Left lobe of liver (tissue), 2 donors: ENCODE measurements at regions not wholly inside any gene's neighbourhood (a gene's known extent, or its start where the extent isn't known, plus 50 kb on each side); places are given as distances from the start of the nearest gene placed in this dataset.
A peak's percentile ranks its signal among the peaks of the same experiment; 100 is the strongest.

ENCODE experiments used
- ATAC-seq: fragments of 200-7000 bp; cut with Tn5 transposase; one replicate; pipeline ENCODE4 v1.9.1; 2020; ENCODE audit warnings: mild to moderate bottlenecking, moderate library complexity
- DNase-seq: peaks from one replicate; pipeline ENCODE4 v3.0.0-alpha.2; 2020; ENCODE audit warnings: low spot score
- donor health status: DM: no; HTN: no; CAD: no; lungs with moderate emphysema.
- donor health status: DM: no; HTN: yes; CAD: no.

DNA sequence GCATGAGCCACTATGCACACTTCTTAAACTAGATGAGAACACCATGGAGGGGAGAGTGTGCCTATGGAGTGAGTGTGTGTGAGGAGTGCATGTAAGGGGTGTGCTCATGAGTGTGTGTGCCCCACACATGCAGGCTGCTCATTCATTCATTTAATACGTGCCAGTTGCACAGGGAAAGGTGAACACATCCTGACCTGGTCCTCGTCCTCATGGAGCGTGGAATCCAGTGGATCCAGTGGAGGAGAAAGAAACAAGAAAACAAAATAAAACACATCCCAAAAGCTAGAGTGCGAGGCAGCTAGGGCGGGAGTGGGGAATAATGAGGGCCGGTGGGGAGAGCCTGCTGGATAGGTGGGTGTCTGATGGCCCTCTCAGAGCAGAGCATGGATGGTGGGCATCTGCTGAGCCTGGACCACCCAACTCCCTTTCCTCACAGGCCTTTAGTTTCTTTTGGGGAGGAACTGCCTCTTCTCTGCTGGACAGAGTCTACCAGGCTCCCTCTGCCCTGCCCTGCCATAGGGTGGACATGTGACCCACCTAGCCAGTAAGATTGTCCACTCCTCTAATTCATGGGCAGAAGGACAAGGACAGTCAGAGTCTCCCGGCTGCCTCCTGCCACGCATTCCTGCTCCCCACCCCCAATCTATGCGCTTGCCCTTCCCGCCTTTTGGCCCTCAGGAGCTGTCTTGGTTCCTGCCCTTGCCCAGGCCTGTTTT lies 204.3 kb downstream of the RAB11FIP4 start:
- DNase-seq (no peak), ATAC-seq (no peak)

DNA sequence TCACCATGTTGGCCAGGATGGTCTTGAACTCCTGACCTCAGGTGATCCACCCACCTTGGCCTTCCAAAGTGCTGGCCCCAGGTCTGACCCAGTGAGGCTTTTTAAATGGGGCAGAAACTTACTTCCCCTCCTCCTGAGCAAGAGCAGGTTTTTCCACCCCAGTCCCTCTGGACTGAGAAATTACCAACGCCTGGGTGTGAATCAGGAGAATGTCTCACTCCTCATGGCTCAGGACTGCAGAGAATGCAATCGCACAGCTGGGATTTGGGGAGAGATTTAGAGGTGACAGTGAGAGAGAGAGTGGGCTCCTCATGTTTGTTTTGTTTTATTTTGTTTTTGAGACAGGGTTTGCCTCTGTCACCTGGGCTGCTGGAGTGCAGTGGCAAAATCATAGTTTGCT lies 203.6 kb downstream of the RAB11FIP4 start:
- DNase-seq (no peak), ATAC-seq (no peak)

DNA sequence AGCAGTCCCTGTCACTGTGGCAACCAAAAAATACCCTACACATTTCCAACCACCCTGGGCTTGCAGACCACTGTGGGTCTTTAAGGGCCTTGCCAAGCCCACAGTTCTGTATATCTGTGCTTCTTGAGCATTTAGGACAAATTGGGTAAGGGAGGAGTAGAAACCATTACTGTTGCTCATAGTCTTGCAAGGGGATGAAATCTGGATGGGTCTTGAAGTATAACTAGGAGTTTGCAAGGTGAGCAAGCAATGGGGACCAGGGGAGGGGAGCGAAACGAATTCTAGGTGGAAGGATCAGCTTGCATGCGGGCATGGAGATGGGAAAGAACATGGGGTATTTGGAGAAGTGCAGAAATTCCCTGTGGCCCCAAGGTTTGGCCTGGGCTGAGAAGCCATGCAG lies 202.9 kb downstream of the RAB11FIP4 start:
- no peak for ATAC-seq
- no peak for DNase-seq

DNA sequence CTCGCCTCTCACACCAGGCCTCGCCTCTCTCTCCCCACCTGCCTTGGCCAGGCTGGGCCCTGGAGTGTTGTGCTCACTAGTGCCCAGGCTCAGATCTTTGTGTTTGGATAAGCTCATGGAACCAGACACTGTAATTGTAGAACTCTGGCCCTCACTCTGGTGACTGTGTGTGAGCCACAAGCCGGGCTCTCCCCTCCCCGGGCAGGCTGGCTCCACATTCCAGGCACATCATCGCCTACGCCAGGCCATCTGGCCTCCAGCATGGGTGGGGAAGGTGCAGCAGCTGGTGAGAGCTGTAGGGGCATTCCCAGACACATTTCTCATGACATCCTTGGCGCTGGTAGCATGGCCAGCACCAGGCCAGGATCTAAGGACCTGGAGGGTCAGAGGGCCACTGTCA lies 202.3 kb downstream of the RAB11FIP4 start:
- no peak for DNase-seq
- ATAC-seq = no peak

DNA sequence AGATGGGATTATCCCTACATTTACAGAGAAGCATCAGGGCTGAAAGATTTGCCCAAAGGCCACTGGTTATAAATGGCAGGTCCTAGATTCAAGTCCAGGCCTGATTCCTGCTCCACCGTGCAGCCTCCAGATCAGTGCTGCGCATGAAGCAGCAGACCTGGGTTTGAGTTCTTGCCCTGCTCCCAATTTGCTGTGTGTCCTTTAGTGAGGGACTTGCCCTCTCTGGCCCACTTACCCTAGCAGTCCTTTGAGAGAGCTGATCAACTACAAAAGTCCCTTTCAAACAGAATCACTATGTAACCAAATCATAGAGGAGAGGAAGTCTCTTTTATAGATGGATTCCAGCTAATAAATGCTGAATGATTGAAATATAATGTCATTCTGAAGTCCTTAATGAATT lies 200.4 kb downstream of the RAB11FIP4 start:
- DNase-seq (no peak), ATAC-seq (no peak)

DNA sequence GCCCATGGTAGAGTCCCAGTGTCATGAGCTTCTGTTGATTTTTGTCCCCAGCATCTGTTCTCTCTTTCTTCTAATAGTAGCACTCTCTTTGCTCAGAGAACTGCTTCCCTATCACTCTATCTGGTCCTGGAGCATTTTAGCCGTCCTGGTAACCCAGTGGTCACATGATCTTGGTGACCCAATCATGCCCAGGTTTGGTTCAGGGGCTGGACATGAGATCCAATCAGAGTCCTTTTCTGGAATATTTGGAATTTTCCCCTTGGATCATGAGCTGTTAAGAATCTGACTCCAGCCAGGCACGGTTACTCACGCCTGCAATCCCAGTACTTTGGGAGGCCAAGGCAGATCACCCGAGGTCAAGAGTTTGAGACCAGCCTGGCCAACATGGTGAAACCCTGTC lies 197.0 kb downstream of the RAB11FIP4 start:
- DNase-seq = no peak
- peak; percentile 29 for ATAC-seq

DNA sequence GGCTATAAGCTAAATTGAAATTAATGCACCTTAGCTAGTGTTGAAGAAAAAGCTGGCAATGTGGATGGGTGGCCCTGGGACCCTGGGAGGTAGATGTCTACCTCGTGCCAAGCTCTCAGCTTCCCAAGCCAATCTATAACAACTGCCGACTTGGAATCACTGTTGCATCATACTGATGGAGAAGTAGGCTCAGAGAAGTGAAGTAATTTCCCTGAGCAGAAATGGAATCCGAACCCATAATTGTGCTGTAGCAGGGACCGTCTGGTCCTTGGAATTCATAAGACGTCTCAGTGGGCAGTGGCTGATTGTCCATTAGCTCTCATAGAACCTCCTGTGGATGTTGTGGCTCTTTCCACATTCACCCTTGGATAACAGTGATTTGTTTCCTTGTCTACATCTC lies 196.6 kb downstream of the RAB11FIP4 start:
- ATAC-seq = no peak

More for the DNA sequence above, 196.6 kb downstream of the RAB11FIP4 start:
- DNase-seq = no peak
